Retinal pigment epithelial cell (primary cell): ENCODE measurements at regions not wholly inside any gene's neighbourhood (a gene's known extent, or its start where the extent isn't known, plus 50 kb on each side); places are given as distances from the start of the nearest gene placed in this dataset.
"Not testable (repeated sequence)": the region's sequence is repeated elsewhere in the genome, so short reads cannot be mapped to it uniquely, and the experiment has no call there.

Source experiments
- DNase-seq: peaks from one replicate; pipeline ENCODE4 v3.0.0-alpha.2; 2010; ENCODE audit warnings: low read depth
- H3K4me3 ChIP-seq: 2 replicates; pipeline ENCODE4 v1.5.1; 2011; ENCODE audit warnings: mild to moderate bottlenecking, low read length, control low read depth, moderate library complexity
- TF ChIP-seq, protein P1 (sequence below): conservative IDR thresholded peaks from 2 replicates; pipeline ENCODE4 v1.5.1; 2011; ENCODE audit warnings: low read depth, low read length, control low read depth, inconsistent platforms

DNA sequence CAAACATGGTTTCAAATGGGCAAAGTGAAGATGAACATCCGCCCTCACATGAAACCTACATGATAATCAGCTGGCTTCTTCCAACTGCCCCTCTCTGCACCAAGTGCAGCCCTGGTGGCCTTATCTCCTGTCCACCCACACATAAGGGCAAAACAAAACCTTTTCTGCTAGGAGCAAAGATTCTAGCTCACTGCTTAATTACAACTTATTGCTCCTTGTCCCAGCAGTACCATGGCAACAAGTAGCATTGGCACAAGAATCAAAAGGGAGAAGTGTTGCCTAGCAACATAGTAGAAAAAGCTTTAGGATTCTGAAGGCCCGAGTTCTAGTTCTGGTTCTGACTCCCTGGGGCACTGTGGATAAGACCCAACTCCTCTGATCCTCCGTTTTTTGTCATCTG is 68.7 kb upstream of the BMAL1 start:
- H3K4me3 ChIP-seq: no peak overlapping the region
- no peak for DNase-seq
- TF ChIP-seq, protein P1, sequence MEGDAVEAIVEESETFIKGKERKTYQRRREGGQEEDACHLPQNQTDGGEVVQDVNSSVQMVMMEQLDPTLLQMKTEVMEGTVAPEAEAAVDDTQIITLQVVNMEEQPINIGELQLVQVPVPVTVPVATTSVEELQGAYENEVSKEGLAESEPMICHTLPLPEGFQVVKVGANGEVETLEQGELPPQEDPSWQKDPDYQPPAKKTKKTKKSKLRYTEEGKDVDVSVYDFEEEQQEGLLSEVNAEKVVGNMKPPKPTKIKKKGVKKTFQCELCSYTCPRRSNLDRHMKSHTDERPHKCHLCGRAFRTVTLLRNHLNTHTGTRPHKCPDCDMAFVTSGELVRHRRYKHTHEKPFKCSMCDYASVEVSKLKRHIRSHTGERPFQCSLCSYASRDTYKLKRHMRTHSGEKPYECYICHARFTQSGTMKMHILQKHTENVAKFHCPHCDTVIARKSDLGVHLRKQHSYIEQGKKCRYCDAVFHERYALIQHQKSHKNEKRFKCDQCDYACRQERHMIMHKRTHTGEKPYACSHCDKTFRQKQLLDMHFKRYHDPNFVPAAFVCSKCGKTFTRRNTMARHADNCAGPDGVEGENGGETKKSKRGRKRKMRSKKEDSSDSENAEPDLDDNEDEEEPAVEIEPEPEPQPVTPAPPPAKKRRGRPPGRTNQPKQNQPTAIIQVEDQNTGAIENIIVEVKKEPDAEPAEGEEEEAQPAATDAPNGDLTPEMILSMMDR: no peak

DNA sequence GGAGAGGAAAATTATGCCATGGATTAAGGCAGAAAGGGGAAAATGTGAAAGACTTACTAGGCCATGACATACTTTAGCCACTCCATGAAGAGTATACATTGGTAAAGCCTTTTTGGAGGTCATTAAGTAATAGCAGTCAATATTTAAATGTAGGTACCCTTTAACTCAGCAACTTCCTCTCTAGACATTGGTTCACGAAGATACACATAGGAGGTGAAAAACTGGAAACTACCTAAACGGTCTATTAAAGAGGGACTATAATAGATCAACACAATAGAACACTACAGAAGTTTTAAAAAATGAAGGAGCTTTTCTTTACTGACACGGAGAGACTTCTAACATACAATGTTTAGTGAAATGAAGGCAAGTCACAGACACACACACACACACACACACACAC is 68.2 kb upstream of the BMAL1 start:
- H3K4me3 ChIP-seq: no peak overlapping the region
- no peak for DNase-seq

DNA sequence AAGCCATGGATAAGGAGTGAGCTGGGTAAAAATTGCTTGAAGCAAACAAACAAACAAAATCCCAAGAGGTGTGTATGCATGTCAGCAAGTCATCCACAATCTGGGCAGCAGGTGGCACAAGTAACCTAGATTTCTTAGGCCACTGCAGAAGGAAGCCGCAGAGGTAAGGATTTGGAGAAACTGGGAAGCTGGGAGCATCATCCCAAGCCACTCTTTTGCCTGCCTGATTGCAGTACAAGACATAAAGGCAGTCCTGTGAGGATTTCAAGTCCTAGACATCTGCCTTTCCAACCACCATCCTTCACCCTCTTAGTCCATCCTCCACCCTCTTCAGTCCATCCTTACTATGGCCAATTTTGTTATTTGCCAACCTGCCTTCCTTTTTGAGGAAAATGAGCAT is 67.2 kb upstream of the BMAL1 start:
- TF ChIP-seq, protein P1: peak; percentile 73
- H3K4me3 ChIP-seq: no peak overlapping the region
- no peak for DNase-seq

More for the DNA sequence above, 68.2 kb upstream of the BMAL1 start:
- TF ChIP-seq, protein P1: no peak

DNA sequence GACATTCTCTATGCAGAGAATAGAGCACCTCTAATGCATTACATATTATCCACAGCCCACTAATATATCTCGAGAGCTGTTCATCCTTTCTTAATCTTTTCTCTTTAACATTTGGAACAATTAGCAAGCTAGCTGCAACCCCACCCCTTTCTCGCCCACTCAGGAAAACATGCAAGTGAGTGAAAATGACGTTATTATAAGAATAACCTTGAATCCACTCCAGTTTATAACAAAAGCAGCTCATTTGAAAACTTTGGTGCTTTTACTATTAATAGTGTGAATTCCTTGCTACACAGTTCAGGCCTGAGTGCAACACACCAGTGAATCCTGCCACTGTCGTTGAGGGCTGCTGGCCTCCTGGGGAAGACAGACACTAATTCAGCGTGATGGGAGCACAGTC is 63.3 kb upstream of the BMAL1 start:
- TF ChIP-seq, protein P1: no peak
- no peak for DNase-seq

DNA sequence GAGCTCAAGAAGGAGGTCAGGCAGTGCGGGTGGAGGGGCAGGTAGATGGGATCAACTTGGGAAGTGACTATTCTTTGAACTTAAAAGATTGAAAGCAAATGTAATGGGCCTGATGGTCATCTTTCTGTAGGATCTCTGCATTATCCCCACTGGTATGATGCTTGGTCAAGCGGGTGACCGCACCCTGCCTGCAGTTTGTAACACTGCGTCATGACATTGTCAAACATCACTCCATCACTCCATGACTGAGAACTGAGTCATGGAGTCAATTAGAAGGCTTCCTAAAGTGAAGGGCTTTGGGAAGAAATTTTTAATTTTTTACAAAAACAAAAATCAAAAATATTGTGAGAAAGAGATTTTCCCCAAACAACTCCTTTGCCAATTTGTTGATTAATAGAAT is 62.4 kb upstream of the BMAL1 start:
- H3K4me3 ChIP-seq: no peak overlapping the region
- TF ChIP-seq, protein P1: no peak
- peak; percentile 78 for DNase-seq

More for the DNA sequence above, 63.3 kb upstream of the BMAL1 start:
- H3K4me3 ChIP-seq: no peak overlapping the region

DNA sequence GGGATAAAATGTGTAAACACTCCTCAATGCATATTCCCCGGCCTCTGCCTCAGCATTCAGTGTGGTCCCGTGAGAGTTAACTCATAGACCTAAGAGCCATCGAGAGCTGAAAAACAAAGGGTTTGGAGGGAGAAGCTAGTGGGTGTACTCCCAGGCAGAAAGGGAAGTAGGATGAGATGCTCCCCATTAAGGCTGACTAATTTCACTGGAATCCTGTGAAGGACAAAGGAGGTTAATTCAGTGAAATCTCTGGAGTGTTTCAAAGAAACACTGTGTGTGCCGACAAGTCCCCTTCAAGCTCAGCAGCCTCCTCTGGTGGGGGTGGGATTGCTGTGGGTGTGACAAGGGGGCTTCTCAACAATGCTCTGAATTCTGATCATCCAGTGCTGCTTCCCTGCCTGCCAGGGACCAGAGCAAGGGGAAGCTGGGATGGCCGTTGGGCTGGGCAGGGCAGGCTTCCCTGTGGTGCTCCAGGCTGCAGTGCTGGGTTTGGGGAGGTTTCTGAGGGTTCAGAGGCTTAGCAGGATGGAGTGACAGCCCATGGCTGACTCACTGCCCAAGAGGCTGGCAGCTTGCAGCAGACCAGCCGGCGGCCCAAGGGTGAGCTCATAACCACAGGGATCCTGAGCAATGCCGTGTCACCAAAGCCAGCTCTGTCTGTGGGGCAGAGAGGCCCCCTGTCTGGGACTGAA is 61.4 kb upstream of the BMAL1 start:
- DNase-seq: peak; percentile 94
- H3K4me3 ChIP-seq: peak overlapping the region; percentile 9
- TF ChIP-seq, protein P1: peak; percentile 20

DNA sequence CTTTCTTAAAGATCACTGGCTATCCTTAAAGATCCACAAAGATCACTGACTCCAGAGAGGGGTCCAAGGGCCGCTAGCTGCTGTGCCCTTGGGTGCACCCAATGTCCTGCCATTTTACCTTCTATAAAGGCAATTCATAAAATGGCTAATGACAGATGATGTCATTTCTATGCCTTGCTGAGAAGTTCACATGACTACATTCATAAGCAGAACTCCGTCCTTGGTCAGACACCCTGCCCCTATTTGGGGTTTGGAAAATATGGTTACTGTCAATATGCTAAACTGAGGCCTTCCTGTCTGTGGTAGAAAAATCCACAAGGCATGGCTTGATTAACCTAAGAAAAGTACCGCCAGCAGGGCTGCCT is 60.9 kb upstream of the BMAL1 start:
- TF ChIP-seq, protein P1: no peak
- no peak for DNase-seq
- H3K4me3 ChIP-seq: no peak overlapping the region

DNA sequence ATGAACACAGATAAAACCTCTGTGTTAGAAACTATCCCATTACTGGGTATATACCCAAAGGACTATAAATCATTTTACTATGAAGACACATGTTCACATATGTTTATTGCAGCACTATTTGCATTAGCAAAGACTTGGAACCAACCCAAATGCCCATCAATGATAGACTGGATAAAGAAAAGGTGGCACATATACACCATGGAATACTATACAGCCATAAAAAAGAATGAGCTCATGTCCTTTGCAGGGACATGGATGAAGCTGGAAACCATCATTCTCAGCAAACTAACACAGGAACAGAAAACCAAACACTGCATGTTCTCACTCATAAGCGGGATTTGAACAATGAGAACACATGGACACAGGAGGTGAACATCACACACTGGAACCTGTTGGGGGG is 58.9 kb upstream of the BMAL1 start:
- H3K4me3 ChIP-seq, DNase-seq: not testable (repeated sequence)
